ENCODE measurements at regions not wholly inside any gene's neighbourhood (a gene's known extent, or its start where the extent isn't known, plus 50 kb on each side); places are given as distances from the start of the nearest gene placed in this dataset.

DNA sequence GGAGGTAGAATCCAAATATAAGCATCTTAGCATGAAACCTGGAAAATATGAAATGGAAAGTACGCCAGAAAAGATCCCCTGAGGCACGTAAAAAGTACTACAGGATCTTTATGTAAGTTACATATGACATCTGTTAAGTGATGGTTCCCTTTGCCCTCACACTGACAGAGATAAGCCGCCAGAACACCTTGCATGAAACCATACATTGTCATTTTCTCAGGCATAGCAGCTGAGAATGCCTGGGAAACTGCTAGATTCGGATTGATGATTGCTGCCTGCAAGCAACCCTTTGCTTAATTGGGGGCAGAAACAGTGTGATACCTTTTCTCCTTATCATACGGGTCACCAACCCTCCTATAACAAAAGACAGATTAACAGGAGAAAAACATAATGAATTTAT lies 826.6 kb upstream of the LRRN3 start:
- TF ChIP-seq SUZ12 (IDR thresholded peaks at IDR 0.05; ENCODE audit: extremely low read depth, insufficient read depth, insufficient read length), result no peak
- no peak for TF ChIP-seq YY1 (IDR thresholded peaks at IDR 0.05; ENCODE audit: insufficient read depth, insufficient read length)
